Skin epidermis (tissue), 12 donors: ENCODE measurements at regions not wholly inside any gene's neighbourhood (a gene's known extent, or its start where the extent isn't known, plus 50 kb on each side); places are given as distances from the start of the nearest gene placed in this dataset.
"Not testable (repeated sequence)": the region's sequence is repeated elsewhere in the genome, so short reads cannot be mapped to it uniquely, and the experiment has no call there.

Source experiments
- H3K27ac ChIP-seq, 21 experiments: fragments of 200-600 bp; sonication (generic) in 11 of 21; one replicate each; pipeline ENCODE4 v1.5.0; 2020; ENCODE audit warnings: mild to moderate bottlenecking in 3 of 21, inconsistent platforms in 2 of 21, moderate library complexity in 2 of 21
- H3K4me3 ChIP-seq, 7 experiments: fragments of 200-600 bp; sonication (generic) in 2 of 7; one replicate each; pipeline ENCODE4 v1.5.0; 2020; ENCODE audit warnings: inconsistent platforms in 2 of 7, mild to moderate bottlenecking in 2 of 7, moderate library complexity in 1 of 7

DNA sequence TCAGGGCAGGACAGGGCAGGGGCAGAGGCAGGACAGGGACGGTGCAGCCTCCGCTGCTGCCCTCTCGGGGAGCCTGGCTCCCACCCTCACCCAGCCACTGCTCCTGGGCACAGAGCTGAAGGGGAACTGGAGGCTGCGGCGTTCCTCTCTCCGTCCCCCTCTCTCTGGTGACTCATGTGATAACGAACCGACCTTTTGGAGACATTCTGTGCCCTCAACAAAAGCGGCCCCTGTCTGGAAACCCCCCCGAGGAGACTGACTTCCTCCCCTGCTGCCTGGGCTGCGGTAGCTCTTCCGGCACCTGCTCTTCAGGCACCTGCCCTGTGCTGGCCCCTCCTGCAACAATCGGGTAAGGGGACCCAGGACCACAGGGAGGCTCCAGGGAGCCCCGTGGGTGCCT is 5419.6 kb upstream of the TPTE start:
- not testable (repeated sequence) for H3K4me3 ChIP-seq

DNA sequence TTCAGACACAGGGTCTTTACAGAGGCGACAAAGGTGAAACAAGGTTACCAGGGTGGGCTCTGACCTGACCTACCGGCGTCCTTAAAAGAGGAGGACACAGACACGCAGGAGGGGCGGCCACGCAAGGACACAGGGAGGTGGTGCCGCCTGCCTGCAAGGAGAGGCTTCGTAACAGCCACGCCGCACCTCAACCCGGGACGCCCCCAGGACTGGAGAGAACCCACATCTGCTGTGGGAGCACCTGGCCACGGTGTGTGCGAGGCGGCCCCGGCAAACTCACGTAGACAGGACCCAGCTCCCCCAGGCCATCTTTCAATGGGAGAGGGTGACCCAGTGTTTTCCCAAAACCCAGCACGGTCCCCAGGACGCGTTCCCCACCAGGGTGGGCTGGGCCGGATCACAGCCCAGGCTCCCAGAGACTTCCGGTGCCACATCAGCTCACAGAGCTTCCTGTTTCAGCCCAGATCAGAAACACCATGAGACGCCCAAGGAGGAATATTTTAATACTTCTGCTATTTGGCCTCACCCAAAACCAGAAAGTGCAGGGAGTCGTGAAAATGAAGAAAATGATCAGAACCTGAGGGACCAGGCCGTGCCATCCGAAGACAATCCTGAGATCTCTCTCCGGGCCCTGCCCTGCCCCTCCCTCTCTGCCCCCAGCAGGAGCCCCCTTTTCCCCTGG is 5417.4 kb upstream of the TPTE start:
- H3K27ac ChIP-seq: peak overlapping the region in 7 of 21 experiments; percentile 25 to 73 (median 49)
- not testable (repeated sequence) for H3K4me3 ChIP-seq

More for the DNA sequence above, 5419.6 kb upstream of the TPTE start:
- peak overlapping the region in 6 of 21 experiments; percentile 8 to 59 (median 54) for H3K27ac ChIP-seq

DNA sequence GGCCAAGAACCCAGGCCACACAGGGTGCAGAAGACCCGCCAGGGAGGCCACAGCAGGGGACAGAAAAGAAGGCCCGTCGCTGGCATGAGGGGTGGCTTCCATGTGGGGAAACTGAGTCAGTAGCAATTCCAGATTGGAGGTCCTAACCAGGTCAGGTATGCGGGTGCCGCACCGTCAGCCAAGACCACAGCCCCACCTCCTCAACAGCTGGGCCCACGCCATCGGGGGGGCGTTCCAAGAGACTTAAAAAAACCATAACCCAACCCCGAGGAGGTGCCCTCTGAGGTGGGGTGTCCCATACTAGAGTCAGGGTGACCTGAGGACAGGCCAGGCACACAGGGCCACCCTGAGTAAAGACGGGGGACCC is 5416.8 kb upstream of the TPTE start:
- H3K4me3 ChIP-seq: not testable (repeated sequence)

DNA sequence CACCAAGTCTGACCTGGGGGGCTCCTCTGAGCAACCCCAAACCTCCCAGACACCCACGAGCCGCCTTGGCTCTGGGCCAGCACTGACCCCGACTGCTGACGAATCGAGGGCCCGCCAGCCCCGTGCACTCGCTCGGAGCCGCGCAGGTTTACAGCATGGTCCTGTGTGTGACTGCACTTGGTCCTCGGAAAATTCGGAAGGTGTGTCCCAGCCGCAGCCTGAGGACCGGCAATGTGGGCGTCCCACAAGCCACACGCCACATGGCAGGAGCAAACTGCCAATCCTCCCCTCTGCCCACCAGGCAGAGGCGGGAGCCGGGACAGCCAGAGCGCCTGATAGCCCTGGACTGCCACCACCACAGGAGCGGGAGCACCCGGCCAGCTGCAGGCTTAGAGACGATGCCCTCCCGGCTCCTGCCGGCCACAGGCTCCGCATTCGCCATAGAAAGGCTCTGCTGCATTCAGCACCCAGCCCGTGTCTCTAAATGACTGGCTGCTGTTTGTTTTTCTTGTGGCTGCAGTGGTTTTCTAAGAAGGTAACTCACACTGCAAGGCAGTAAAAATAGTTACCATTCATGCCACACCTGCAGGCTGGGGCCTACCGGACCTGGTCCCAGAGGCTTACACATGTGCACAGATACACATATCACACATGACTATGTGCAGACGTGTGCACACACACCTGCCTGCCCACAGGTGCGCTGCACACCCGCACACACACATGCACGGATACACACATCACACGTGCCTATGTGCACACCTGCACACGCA is 5415.3 kb upstream of the TPTE start:
- H3K4me3 ChIP-seq: not testable (repeated sequence)
- peak overlapping the region in 1 of 21 experiments; percentile 27 for H3K27ac ChIP-seq

More for the DNA sequence above, 5416.8 kb upstream of the TPTE start:
- H3K27ac ChIP-seq: peak overlapping the region in 2 of 21 experiments; percentile 16 to 37

DNA sequence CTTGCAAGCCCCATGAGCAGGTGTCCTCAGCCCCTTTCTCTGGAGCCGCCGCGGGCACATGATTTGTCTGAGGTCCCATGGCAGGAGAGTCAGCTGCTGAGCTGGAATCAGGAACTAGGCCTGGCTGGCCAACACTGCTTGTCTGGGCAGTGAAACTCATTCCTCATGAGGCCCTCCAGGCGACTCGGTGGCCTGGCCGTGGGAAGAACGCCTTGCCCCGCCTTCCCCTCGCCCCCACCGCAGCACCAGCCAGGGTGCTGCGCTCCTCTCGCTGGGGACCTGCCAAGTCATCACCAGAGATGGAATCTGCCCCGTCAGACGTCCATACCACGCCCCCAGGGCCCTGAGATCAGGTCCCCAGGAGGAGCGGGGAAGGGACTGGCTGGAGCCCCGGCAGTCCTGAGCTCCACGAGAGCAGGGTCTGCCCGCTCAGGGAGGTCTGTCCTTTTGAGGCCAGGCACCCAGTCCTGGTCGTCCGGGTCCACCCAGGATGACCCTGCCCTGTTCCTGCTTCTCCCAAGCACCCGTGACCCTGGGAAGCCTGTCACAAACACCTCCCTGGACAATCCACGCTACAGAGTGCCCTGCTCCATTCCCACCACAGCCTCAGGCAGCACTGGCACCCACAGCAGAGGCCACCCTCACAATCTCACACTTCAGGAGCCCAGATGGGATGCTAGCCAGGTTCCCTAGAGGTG is 5414.5 kb upstream of the TPTE start:
- peak overlapping the region in 9 of 21 experiments; percentile 50 to 77 (median 58) for H3K27ac ChIP-seq
- not testable (repeated sequence) for H3K4me3 ChIP-seq

DNA sequence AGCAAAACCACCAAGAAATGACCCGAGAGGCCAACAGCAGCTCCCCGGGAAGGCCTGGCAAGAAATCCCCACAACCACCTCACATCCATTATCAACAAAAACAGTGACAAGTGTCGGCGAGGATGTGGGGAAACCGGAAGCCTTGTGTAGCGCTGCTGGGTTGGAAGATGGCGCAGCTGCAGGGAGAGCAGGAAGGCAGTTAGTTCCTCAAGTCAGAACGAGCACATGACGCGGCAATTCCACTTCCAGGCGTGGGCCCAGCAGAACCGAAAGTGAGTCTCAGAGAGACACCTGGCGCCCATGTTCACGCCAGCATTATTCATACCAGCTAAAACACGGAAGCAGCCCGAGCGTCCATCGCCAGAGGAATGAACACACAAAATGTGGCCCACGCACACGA is 5413.7 kb upstream of the TPTE start:
- H3K4me3 ChIP-seq, H3K27ac ChIP-seq: not testable (repeated sequence)

DNA sequence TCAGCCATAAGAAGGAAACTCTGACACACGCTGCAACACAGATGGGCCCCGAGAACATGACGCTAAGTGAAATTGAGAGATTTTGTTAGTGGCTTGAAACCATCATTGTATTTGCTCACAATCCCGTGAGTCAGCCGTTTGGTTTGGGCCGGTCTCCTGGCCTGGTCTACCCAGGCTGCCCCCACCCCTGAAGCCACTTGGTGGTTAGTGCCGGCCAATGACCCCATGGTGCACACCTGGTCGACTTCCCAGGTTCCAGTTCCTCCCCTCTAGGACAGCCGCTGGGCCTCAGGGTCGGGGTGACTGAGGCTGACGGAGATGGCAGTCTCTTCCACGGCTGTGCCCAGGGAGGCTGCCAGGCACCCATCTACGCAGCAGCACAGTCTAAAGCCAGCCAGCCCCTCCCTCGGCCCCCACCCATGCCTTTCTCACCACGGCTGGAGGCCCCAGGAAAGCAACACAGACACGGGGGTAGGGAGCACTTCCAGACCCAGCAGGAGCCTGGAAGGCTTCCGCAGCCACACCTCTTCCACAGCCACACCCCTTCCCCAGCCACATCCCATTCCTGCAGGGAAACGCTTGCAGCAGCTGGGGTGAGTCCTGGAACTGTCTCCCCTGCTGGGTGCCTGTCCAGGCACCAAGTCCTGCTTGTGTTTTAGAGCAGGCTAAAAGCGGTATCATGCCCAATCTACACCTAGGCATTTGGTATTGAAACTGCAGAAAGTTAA is 5413.2 kb upstream of the TPTE start:
- peak overlapping the region in 1 of 21 experiments; percentile 30 for H3K27ac ChIP-seq
- not testable (repeated sequence) for H3K4me3 ChIP-seq

DNA sequence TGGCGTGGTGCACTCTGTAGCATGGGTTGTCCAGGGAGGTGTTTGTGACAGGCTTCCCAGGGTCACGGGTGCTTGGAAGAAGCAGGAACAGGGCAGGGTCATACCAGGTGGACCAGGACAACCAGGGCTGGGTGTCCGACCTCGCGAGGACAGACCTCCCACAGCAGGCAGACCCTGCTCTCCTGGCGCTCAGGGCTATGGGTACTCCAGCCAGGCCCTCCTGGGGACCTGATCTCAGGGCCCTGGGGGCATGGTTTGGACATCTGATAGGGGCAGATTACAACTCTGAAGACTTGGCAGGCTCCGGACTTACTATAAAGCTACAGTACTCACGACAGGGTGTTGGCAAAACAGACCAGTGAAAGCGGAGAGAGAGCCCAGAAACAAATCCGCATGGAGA is 5410.2 kb upstream of the TPTE start:
- not testable (repeated sequence) for H3K27ac ChIP-seq, H3K4me3 ChIP-seq

DNA sequence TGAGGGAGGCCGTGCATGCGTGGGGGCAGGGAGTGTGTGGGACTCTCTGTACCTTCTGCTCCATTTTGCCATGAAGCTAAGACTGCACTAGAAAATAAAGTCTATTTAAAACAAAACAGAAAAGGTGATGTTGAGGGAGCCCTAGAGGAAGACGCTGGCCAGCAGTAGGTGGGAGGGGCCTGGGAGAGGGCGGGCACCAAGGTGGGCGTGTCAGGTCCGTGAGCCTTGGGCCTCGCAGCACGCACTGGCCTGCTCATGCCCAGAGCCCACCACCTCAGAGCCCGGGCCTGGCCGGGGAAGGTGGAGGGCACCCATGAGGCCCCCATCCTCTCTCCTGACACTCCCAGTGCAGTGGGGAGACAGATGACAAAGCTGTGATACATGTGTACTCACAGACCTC is 5408.3 kb upstream of the TPTE start:
- not testable (repeated sequence) for H3K4me3 ChIP-seq

DNA sequence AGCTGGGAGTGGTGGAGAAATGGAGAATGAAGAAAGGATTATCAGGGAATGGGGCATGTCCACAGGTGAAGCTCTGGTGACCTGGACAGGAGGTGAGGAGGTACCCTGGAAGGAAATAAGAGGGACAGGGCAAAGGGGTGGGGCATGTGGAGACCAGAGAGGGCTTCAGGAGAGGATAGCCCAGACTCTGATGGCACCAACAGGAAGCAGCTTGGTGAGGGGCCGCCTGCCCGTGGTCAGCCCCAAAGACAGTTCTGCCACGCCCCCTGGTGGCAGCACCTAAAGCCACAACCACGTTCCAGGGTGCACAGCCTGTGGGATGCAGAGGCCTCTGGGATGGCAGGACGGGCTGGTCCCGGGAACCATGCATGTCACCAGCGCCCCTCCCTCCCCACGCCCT is 5406.9 kb upstream of the TPTE start:
- H3K4me3 ChIP-seq, H3K27ac ChIP-seq: not testable (repeated sequence)

More for the DNA sequence above, 5408.3 kb upstream of the TPTE start:
- H3K27ac ChIP-seq: not testable (repeated sequence)

DNA sequence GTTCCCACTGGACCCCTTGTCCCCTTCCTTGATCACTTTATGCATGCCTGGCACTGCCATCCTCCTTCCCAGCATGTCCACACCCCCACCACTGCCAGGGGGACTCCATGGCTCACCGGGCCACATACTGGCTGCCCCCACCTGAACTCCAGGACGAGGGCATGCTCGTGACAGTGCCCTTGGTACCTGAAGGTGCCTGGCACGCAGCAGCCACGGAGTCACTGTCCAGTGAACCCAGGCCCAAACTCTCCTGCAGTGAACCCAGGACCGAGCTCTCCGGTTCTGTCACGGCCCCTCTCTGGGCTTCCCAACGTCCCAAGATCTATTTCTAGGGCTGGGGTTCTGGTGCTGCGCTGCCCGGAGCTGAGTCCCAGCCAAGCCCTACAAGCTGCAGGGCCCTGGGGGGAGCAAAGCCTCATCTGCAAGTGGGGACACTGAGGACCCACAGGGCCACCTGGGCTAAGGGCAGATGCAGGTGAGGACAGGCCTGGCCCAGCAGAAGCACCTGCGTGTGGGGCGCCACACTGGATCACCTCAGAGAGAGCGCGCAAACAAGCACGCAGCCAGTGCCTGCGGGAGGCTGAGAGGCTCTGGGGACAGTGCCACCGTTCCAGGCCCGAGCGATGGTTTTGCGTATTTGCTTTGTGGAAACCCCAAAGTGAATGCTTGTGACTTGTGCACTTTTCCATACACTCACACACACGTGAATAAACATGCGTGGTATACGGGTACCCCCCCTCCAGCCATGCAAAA is 5406.3 kb upstream of the TPTE start:
- not testable (repeated sequence) for H3K4me3 ChIP-seq, H3K27ac ChIP-seq

DNA sequence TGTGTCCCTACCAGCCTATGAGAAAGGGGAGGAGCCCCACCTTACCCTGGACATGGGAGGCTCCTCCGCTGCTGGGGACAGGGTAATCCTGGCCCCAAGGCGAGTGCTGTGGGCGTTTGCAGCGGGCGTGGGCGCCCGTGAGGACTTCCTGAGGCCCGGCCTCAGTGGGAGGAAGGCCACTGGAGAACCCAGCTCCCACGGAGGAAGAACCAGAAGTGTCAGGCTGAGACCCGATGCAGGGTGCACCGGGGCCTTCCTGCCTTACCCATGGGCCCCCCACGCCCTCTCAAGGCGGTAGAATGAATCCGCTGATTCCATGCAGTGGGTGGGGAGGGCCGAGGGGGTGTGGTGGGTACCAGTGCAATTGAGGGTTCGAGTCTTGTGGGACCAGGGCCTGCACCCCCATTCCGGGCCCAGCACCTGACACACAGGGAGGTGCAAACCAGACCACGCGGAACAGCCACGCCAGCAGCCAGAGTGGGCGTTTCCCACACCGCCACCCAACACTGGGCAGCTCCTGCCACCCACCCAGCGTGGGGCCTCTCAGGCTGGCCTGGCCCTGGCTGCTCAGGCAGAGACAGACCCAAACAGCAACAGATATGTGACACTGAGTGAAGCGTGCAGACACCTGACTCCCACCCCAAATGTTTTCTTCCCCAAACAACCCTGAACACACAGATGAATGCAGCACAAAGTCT is 5405.6 kb upstream of the TPTE start:
- H3K27ac ChIP-seq: peak overlapping the region in 2 of 21 experiments; percentile 14 to 35
- H3K4me3 ChIP-seq: not testable (repeated sequence)

DNA sequence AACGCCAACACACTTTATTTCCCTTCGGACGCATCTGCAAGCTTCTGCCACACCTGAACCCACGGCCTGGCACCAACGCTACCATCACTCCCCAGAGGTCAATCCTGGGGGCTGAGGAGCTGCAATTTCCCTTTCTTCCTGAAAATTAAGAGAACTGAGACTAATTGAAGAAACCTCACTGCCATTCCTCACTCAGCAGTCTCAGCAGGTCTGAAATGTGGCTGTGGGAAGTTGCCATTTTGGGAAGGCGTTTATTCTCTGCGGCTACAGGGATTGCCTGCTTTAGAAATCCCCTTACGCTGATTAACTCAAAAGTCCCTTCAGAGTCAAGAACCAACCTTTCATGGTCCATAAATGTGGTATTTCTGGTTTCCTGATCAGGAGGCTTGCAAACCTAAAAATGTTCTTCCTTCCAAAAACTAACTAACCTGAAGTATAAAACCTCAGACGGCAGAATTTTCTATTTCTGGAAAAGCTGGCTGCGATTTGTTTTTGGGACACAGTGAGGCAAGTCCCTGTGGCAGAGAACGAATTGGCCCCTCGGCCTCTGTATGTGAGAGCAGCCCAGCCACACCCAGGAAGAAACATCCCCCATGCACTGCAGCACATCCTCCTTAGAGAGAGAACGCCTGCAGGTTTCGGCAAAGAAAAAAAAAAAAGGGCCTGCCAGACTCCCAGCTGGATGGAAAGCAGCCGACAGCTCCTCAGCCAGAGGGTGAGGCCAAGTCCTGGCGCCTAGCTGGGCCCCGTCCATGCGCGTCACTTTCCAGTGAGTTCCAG is 5404.8 kb upstream of the TPTE start:
- H3K27ac ChIP-seq, H3K4me3 ChIP-seq: not testable (repeated sequence)

DNA sequence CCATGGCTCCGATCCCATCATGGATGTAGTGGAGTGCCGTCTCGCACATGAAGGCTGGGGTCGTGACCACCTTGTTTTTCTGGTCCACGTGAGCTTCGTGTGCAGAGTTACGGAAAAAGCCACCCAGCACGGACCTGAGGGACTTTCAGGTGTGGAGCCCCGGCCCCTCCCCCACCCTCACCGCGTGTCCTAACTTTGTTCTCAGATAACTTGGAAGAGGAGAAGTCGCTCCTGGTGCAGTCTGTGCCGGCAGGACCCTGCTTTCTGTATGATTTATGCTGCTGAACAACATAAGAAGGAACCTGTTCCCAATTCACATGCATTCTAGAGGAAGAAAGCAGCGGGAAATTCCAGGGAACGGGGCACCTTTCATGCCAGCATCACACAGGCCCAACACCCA is 5404.2 kb upstream of the TPTE start:
- H3K27ac ChIP-seq, H3K4me3 ChIP-seq: not testable (repeated sequence)

DNA sequence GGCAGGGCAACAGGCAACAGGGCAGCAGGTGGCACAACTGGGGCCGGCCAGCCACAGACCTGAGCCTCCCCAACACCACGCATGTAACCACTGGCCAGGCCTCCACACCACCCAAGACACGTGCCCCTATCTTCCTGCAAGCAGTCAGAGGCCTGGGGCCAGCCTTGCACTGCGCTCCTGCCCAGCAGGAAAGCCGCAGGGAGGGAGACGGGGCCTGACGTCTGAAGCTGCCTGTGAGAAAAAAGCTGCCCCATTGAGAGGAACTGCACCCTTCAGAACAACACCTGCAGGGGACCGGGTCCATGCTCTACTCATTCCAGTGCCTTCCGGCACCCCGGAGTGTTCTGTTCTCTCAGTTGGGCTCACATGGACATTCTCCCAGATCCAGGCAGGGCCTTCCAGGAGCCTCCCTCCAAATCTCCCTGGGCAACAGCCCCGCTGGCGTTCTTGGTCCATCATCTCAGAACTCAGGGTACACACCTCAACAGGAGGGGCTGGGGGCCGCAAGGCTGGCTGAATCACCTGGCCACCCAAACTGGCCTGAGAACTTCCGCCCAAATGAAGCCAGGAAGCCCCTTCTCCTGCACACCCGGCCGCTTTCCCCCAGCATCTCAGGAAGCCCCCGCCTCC is 5403.6 kb upstream of the TPTE start:
- peak overlapping the region in 2 of 21 experiments; percentile 23 to 37 for H3K27ac ChIP-seq
- H3K4me3 ChIP-seq: not testable (repeated sequence)

DNA sequence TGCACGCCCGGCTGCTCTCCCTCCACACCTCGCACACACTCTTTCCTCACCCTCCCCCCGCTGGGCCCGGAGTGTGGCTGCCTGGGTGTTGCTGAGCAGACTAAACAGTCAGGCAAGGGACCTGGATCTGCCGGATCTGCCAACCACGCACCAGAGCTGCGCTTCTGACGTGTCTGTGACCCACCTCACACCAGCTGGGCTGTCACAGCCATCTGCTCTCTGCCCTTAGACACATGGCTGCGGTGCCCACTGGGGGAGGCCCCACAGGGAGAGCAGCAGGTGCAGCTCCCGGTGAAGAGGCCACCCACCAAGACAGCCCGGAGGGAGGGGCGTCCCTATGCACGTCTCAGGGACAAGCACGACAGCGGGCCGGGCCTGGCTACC is 5403.1 kb upstream of the TPTE start:
- not testable (repeated sequence) for H3K4me3 ChIP-seq

DNA sequence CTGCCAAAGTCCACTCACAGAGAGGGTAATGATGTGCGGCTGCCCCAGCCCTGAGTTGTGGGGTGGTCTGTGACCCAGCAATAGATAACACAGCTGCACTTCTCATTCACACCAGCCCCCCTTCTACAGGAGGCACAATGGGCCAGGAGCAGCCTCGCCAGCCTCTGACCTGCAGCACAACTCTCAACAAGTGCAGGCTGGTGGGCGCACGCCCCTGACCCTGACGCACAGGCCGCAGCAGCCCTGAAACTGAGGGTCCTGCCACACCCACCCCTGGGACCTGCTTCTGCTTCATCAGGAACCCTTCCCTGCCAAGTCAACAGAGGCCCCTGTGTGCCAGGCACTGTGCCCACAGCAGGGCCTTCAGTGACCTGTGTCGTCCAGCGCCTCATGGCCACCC is 5402.2 kb upstream of the TPTE start:
- not testable (repeated sequence) for H3K4me3 ChIP-seq, H3K27ac ChIP-seq

More for the DNA sequence above, 5403.1 kb upstream of the TPTE start:
- H3K27ac ChIP-seq: not testable (repeated sequence)
